ENCODE measurements at regions not wholly inside any gene's neighbourhood (a gene's known extent, or its start where the extent isn't known, plus 50 kb on each side); places are given as distances from the start of the nearest gene placed in this dataset.

DNA sequence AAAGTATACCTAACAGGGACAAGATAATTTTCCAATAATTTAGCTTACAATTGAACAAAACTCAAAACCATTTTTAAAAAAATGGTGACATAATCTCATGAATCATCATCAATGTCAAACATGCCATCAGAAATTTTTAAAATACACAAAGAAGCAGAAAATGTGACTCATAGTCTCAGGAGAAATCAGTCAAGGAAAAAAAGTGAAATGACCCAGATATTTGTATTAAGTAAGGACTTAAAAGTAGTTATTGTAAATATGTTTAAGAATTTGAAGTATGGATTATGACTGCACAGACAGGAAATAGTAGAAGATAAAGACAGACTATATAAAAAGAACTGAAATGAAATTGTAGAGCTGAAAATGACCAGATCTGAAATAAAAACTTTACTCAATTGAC is 473.9 kb upstream of the SYT4 start:
- TF ChIP-seq, protein P1, sequence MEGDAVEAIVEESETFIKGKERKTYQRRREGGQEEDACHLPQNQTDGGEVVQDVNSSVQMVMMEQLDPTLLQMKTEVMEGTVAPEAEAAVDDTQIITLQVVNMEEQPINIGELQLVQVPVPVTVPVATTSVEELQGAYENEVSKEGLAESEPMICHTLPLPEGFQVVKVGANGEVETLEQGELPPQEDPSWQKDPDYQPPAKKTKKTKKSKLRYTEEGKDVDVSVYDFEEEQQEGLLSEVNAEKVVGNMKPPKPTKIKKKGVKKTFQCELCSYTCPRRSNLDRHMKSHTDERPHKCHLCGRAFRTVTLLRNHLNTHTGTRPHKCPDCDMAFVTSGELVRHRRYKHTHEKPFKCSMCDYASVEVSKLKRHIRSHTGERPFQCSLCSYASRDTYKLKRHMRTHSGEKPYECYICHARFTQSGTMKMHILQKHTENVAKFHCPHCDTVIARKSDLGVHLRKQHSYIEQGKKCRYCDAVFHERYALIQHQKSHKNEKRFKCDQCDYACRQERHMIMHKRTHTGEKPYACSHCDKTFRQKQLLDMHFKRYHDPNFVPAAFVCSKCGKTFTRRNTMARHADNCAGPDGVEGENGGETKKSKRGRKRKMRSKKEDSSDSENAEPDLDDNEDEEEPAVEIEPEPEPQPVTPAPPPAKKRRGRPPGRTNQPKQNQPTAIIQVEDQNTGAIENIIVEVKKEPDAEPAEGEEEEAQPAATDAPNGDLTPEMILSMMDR (IDR thresholded peaks at IDR 0.05) = no peak
- no peak for TF ChIP-seq POLR2A (IDR thresholded peaks at IDR 0.05; ENCODE audit: low read depth)
